Lower leg skin (tissue), 4 donors: ENCODE measurements at regions not wholly inside any gene's neighbourhood (a gene's known extent, or its start where the extent isn't known, plus 50 kb on each side); places are given as distances from the start of the nearest gene placed in this dataset.

Experiments used
- DNase-seq, 2 donors: peaks; one replicate each; pipeline ENCODE4 v3.0.0-alpha.2; 2019; ENCODE audit warnings: low spot score in 2 of 2
- H3K4me3 ChIP-seq: fragments of 200-600 bp; sonication (generic); 2 replicates; pipeline ENCODE4 v1.5.1; 2017; ENCODE audit warnings: mild to moderate bottlenecking, low read depth; ENCODE audit not compliant: poor library complexity, severe bottlenecking
- CTCF ChIP-seq, 3 donors: fragments of 450-650 bp; IDR thresholded peaks; one replicate each; pipeline ENCODE4 v1.5.1; 2016; ENCODE audit warnings: antibody characterized with exemption in 3 of 3, mild to moderate bottlenecking in 3 of 3, moderate library complexity in 2 of 3
- POLR2A ChIP-seq, 2 donors: fragments of 450-650 bp; IDR thresholded peaks; one replicate each; pipeline ENCODE4 v1.6.1; 2016 to 2017; ENCODE audit warnings: antibody characterized with exemption in 2 of 2, mild to moderate bottlenecking in 1 of 2, moderate library complexity in 1 of 2
- WGBS, 2 donors: methylation state at CpG; one replicate each; pipeline ENCODE4 v1.1.5; 2018; 5-methylcytosine and 5-hydroxymethylcytosine counted together
- intact Hi-C: fragments of 100-400 bp; cut with DNase I; formaldehyde crosslinking; loops from one replicate; pipeline ENCODE4 v1.15.0; 2023; ENCODE audit warnings: low total_unique reads

- H3K4me3 ChIP-seq: no peak overlapping the region
- 75 to 88% methylated on average over 4 of the region's 4 CpGs for WGBS, 2 donors
- DNase-seq: no peak
- intact Hi-C loops: no loop called here
- TF ChIP-seq CTCF (IDR thresholded peaks at IDR 0.05) (no peak), POLR2A (IDR thresholded peaks at IDR 0.05) (no peak)
These were observed 642.3 kb downstream of the RPS29 start for GRCh38 chr14:48943913-48944312.

- 14 to 21% methylated on average over 10 of the region's 10 CpGs for WGBS, 2 donors
- intact Hi-C loops: no loop called here
These were observed 648.5 kb downstream of the RPS29 start for GRCh38 chr14:48937541-48938195.

GRCh38 chr14:48936849-48937248 is 649.3 kb downstream of the RPS29 start:
- no peak overlapping the region for H3K4me3 ChIP-seq
- 38 to 63% methylated on average over 1 of the region's 1 CpG for WGBS, 2 donors
- TF ChIP-seq POLR2A (IDR thresholded peaks at IDR 0.05): no peak
- TF ChIP-seq CTCF (IDR thresholded peaks at IDR 0.05): no peak
- no peak for DNase-seq
- intact Hi-C loops: no loop called here

More at GRCh38 chr14:48937541-48938195, 648.5 kb downstream of the RPS29 start:
- DNase-seq: no peak
- no peak for TF ChIP-seq POLR2A (IDR thresholded peaks at IDR 0.05)
- TF ChIP-seq CTCF (IDR thresholded peaks at IDR 0.05): no peak
- no peak overlapping the region for H3K4me3 ChIP-seq

- no peak for TF ChIP-seq CTCF (IDR thresholded peaks at IDR 0.05)
- WGBS, 2 donors: 34 to 35% methylated on average over 2 of the region's 2 CpGs
- DNase-seq: no peak
These were observed 649.8 kb downstream of the RPS29 start for GRCh38 chr14:48936362-48936761.

GRCh38 chr14:48925184-48925583 is 661.0 kb downstream of the RPS29 start:
- TF ChIP-seq CTCF (IDR thresholded peaks at IDR 0.05): no peak
- TF ChIP-seq POLR2A (IDR thresholded peaks at IDR 0.05): no peak
- intact Hi-C loops: no loop called here
- 84 to 86% methylated on average over 6 of the region's 6 CpGs for WGBS, 2 donors
- H3K4me3 ChIP-seq: no peak overlapping the region
- DNase-seq: no peak

More at GRCh38 chr14:48936362-48936761, 649.8 kb downstream of the RPS29 start:
- intact Hi-C loops: no loop called here
- no peak overlapping the region for H3K4me3 ChIP-seq

- no peak for DNase-seq
- H3K4me3 ChIP-seq: no peak overlapping the region
- 82 to 85% methylated on average over 4 of the region's 4 CpGs for WGBS, 2 donors
- intact Hi-C loops: no loop called here
- TF ChIP-seq CTCF (IDR thresholded peaks at IDR 0.05): no peak
- TF ChIP-seq POLR2A (IDR thresholded peaks at IDR 0.05): no peak
These were observed 671.3 kb downstream of the RPS29 start for GRCh38 chr14:48914921-48915320.
